Fibroblast of lung (primary cell): ENCODE measurements at regions not wholly inside any gene's neighbourhood (a gene's known extent, or its start where the extent isn't known, plus 50 kb on each side); places are given as distances from the start of the nearest gene placed in this dataset.

Source experiments
- DNase-seq, 2 donors: peaks; one replicate each; pipeline versions ENCODE4 v3.0.0 to v3.0.0-alpha.2; 2010; ENCODE audit warnings: low read depth in 2 of 2
- H2AFZ ChIP-seq: 2 replicates; pipeline ENCODE4 v1.5.1; 2012; ENCODE audit warnings: low read length, control low read depth, inconsistent platforms
- H3K27ac ChIP-seq: 2 replicates; pipeline ENCODE4 v1.5.1; 2011; ENCODE audit warnings: low read length, control low read depth; ENCODE audit not compliant: insufficient read depth
- H3K27me3 ChIP-seq: 2 replicates; pipeline ENCODE4 v1.5.1; 2011; ENCODE audit warnings: mild to moderate bottlenecking, low read length; ENCODE audit not compliant: control insufficient read depth, insufficient read depth
- H3K36me3 ChIP-seq: 2 replicates; pipeline ENCODE4 v1.5.1; 2011; ENCODE audit warnings: low read length; ENCODE audit not compliant: control insufficient read depth, insufficient read depth
- H3K4me1 ChIP-seq: 2 replicates; pipeline ENCODE4 v1.5.1; 2011; ENCODE audit warnings: low read length; ENCODE audit not compliant: control insufficient read depth, insufficient read depth; ENCODE audit errors: extremely low read depth
- H3K4me2 ChIP-seq: 2 replicates; pipeline ENCODE4 v1.5.1; 2011; ENCODE audit warnings: low read length, control low read depth; ENCODE audit not compliant: insufficient read depth; ENCODE audit errors: extremely low read depth
- H3K4me3 ChIP-seq, 4 experiments: fragments of 200-600 bp in 1 of 4; sonication (generic) in 1 of 4; replicated peaks in 1 of 4; 2 replicates each; pipeline ENCODE4 v1.5.1; 2011 to 2016; ENCODE audit warnings: low read length in 4 of 4, low read depth in 3 of 4, mild to moderate bottlenecking in 3 of 4, control low read depth in 2 of 4, inconsistent platforms in 1 of 4, mixed read lengths in 1 of 4; ENCODE audit not compliant: insufficient read depth in 1 of 4; ENCODE audit errors: control extremely low read depth in 1 of 4
- H3K79me2 ChIP-seq: 2 replicates; pipeline ENCODE4 v1.5.1; 2012; ENCODE audit warnings: mild to moderate bottlenecking, low read length, inconsistent platforms; ENCODE audit not compliant: control insufficient read depth, insufficient read depth
- H3K9ac ChIP-seq: 2 replicates; pipeline ENCODE4 v1.5.1; 2011; ENCODE audit warnings: mild to moderate bottlenecking, low read length, control low read depth; ENCODE audit not compliant: insufficient read depth
- H3K9me3 ChIP-seq: 2 replicates; pipeline ENCODE4 v1.5.1; 2012; ENCODE audit warnings: low read depth, low read length; ENCODE audit not compliant: control insufficient read depth, insufficient read depth
- H4K20me1 ChIP-seq: 2 replicates; pipeline ENCODE4 v1.5.1; 2011; ENCODE audit warnings: low read length; ENCODE audit not compliant: control insufficient read depth, insufficient read depth; ENCODE audit errors: extremely low read depth
- CTCF ChIP-seq, 2 donors: IDR thresholded peaks in 1 of 2; conservative IDR thresholded peaks in 1 of 2; 1 replicate in 1 of 2; 2 replicates in 1 of 2; pipeline ENCODE4 v1.5.1; 2011 to 2012; ENCODE audit warnings: low read length in 2 of 2, control low read depth in 1 of 2, inconsistent platforms in 1 of 2, low read depth in 1 of 2, mild to moderate bottlenecking in 1 of 2
- EZH2 ChIP-seq: IDR thresholded peaks from 2 replicates; pipeline ENCODE4 v1.5.1; 2012; ENCODE audit warnings: low read length, control low read depth, mild to moderate bottlenecking; ENCODE audit errors: missing control alignments

GRCh38 chr2:220198896-220199295 lies 571.5 kb downstream of the SLC4A3 start:
- Histone ChIP-seq H3K4me3 (no peak overlapping the region), H3K79me2 (no peaks in the 10 kb centered on the region), H3K4me2 (no peak overlapping the region), H2AFZ (no peak overlapping the region), H3K9ac (no peak overlapping the region), H3K27me3 (no peaks in the 10 kb centered on the region), H3K9me3 (no peaks in the 10 kb centered on the region), H3K27ac (no peak overlapping the region), H3K36me3 (no peaks in the 10 kb centered on the region), H3K4me1 (peaks cover 3% of the 10 kb centered on the region), H4K20me1 (no peaks in the 10 kb centered on the region)
- DNase-seq = peak; percentile 89 to 93
- TF ChIP-seq EZH2 = no peak
- no peak for TF ChIP-seq CTCF (conservative IDR thresholded peaks at IDR 0.05 in 1 of 2, IDR thresholded peaks at IDR 0.05 in 1 of 2; ENCODE audit: low read depth in 1 of 2, low read length in 2 of 2)

- Histone ChIP-seq H3K27ac (no peak overlapping the region), H4K20me1 (no peaks in the 10 kb centered on the region), H2AFZ (no peak overlapping the region), H3K79me2 (no peaks in the 10 kb centered on the region), H3K27me3 (no peaks in the 10 kb centered on the region), H3K36me3 (no peaks in the 10 kb centered on the region), H3K9me3 (no peaks in the 10 kb centered on the region), H3K4me3 (no peak overlapping the region), H3K9ac (no peak overlapping the region), H3K4me2 (no peak overlapping the region), H3K4me1 (peaks cover 3% of the 10 kb centered on the region)
- no peak for DNase-seq
- no peak for TF ChIP-seq EZH2
- TF ChIP-seq CTCF (conservative IDR thresholded peaks at IDR 0.05 in 1 of 2, IDR thresholded peaks at IDR 0.05 in 1 of 2; ENCODE audit: low read depth in 1 of 2, low read length in 2 of 2) = no peak
Measured at GRCh38 chr2:220202066-220202465, 574.6 kb downstream of the SLC4A3 start.

- no peak for DNase-seq
- Histone ChIP-seq H3K9ac (no peak overlapping the region), H3K27ac (no peak overlapping the region), H3K4me1 (no peaks in the 10 kb centered on the region), H3K79me2 (no peaks in the 10 kb centered on the region), H3K9me3 (no peaks in the 10 kb centered on the region), H2AFZ (peak overlapping the region; percentile 26), H3K27me3 (no peaks in the 10 kb centered on the region), H4K20me1 (no peaks in the 10 kb centered on the region), H3K4me3 (no peak overlapping the region), H3K4me2 (no peak overlapping the region), H3K36me3 (no peaks in the 10 kb centered on the region)
- TF ChIP-seq CTCF (conservative IDR thresholded peaks at IDR 0.05 in 1 of 2, IDR thresholded peaks at IDR 0.05 in 1 of 2; ENCODE audit: low read depth in 1 of 2, low read length in 2 of 2) (no peak), EZH2 (no peak)
Measured at GRCh38 chr2:220209093-220209492, 581.7 kb downstream of the SLC4A3 start.
